Vagina (tissue), 2 donors: ENCODE measurements at regions not wholly inside any gene's neighbourhood (a gene's known extent, or its start where the extent isn't known, plus 50 kb on each side); places are given as distances from the start of the nearest gene placed in this dataset.

Experiments used
- DNase-seq, 2 donors: peaks; one replicate each; pipeline ENCODE4 v3.0.0-alpha.2; 2017; ENCODE audit errors: extremely low spot score in 2 of 2
- H3K27ac ChIP-seq: fragments of 200-600 bp; sonication (generic); one replicate; pipeline ENCODE4 v1.5.1; 2019
- H3K27me3 ChIP-seq: fragments of 200-600 bp; sonication (generic); one replicate; pipeline ENCODE4 v1.5.1; 2019
- H3K36me3 ChIP-seq, 2 donors: fragments of 200-600 bp; sonication (generic); one replicate each; pipeline ENCODE4 v1.5.1; 2017 to 2019
- H3K4me1 ChIP-seq: fragments of 200-600 bp; sonication (generic); one replicate; pipeline ENCODE4 v1.5.1; 2019
- H3K4me3 ChIP-seq, 2 donors: fragments of 200-600 bp; sonication (generic); 1 replicate in 1 of 2; 2 replicates in 1 of 2; pipeline ENCODE4 v1.5.1; 2016 to 2019
- H3K9me3 ChIP-seq: fragments of 200-600 bp; sonication (generic); one replicate; pipeline ENCODE4 v1.5.1; 2019
- CTCF ChIP-seq, 3 experiments: fragments of 450-650 bp in 2 of 3; fragments of 200-600 bp in 1 of 3; sonication (generic) in 1 of 3; IDR thresholded peaks; one replicate each; pipeline ENCODE4 v1.5.1; 2017 to 2019; ENCODE audit warnings: antibody characterized with exemption in 3 of 3, mild to moderate bottlenecking in 2 of 3, moderate library complexity in 2 of 3
- POLR2A ChIP-seq, 2 donors: fragments of 450-650 bp; IDR thresholded peaks; one replicate each; pipeline ENCODE4 v1.6.1; 2017; ENCODE audit warnings: antibody characterized with exemption in 2 of 2, mild to moderate bottlenecking in 2 of 2, moderate library complexity in 2 of 2
- POLR2AphosphoS5 ChIP-seq, 2 donors: sonication (generic); formaldehyde crosslinking; IDR thresholded peaks; one replicate each; pipeline ENCODE4 v1.9.0; 2017; ENCODE audit warnings: antibody characterized with exemption in 2 of 2, mild to moderate bottlenecking in 2 of 2, low read depth in 1 of 2; ENCODE audit not compliant: insufficient read depth in 1 of 2
- intact Hi-C: fragments of 100-400 bp; cut with DNase I; formaldehyde crosslinking; loops from one replicate; pipeline ENCODE4 v1.15.1; 2023

- Histone ChIP-seq H3K27me3 (no peaks in the 10 kb centered on the region), H3K36me3 (no peaks in the 10 kb centered on the region), H3K4me1 (no peaks in the 10 kb centered on the region), H3K27ac (no peak overlapping the region), H3K9me3 (no peaks in the 10 kb centered on the region), H3K4me3 (no peak overlapping the region)
- intact Hi-C loops = no loop called here
- TF ChIP-seq POLR2AphosphoS5 (IDR thresholded peaks at IDR 0.05; ENCODE audit: insufficient read depth in 1 of 2, low read depth in 1 of 2) = no peak
- TF ChIP-seq CTCF (IDR thresholded peaks at IDR 0.05) = no peak
- TF ChIP-seq POLR2A (IDR thresholded peaks at IDR 0.05) = no peak
- DNase-seq = no peak
These were observed 379.5 kb downstream of the ZIC3 start for GRCh38 chrX:137945470-137945869.

- intact Hi-C loops = no loop called here
- TF ChIP-seq POLR2AphosphoS5 (IDR thresholded peaks at IDR 0.05; ENCODE audit: insufficient read depth in 1 of 2, low read depth in 1 of 2) (no peak), POLR2A (IDR thresholded peaks at IDR 0.05) (no peak), CTCF (IDR thresholded peaks at IDR 0.05) (no peak)
- Histone ChIP-seq H3K27ac (no peak overlapping the region), H3K4me3 (no peak overlapping the region), H3K27me3 (no peaks in the 10 kb centered on the region), H3K9me3 (no peaks in the 10 kb centered on the region), H3K36me3 (no peaks in the 10 kb centered on the region), H3K4me1 (no peaks in the 10 kb centered on the region)
- no peak for DNase-seq
These were observed 403.3 kb downstream of the ZIC3 start for GRCh38 chrX:137969191-137969590.

- DNase-seq = no peak
These were observed 416.7 kb downstream of the ZIC3 start for GRCh38 chrX:137982472-137983172.

DNA sequence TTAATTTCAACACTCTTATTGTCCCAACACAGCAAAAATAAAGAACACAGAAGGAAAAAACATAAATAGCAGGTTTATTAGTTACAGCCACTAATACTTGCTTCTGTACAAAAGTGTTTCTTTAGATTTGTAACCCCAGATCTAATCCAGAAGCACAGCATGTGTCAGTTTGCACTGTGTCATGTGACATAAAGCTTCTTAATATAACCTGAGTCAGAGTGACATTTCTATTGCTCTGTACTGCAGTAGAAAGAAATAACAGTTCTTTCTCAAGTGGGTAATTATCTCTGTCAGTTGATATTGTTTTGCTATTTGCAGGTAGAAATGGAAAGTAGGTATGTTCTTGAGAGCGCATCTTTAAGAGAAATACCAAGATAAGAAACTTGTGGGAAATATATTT, 422.5 kb downstream of the ZIC3 start:
- Histone ChIP-seq H3K4me1 (no peaks in the 10 kb centered on the region), H3K4me3 (no peak overlapping the region), H3K27ac (no peak overlapping the region), H3K9me3 (no peaks in the 10 kb centered on the region), H3K27me3 (no peaks in the 10 kb centered on the region), H3K36me3 (no peaks in the 10 kb centered on the region)
- no peak for DNase-seq
- no peak for TF ChIP-seq CTCF (IDR thresholded peaks at IDR 0.05)
- TF ChIP-seq POLR2AphosphoS5 (IDR thresholded peaks at IDR 0.05; ENCODE audit: insufficient read depth in 1 of 2, low read depth in 1 of 2) = no peak
- TF ChIP-seq POLR2A (IDR thresholded peaks at IDR 0.05) = no peak
- intact Hi-C loops = no loop called here

More at GRCh38 chrX:137982472-137983172, 416.7 kb downstream of the ZIC3 start:
- no peak for TF ChIP-seq POLR2A (IDR thresholded peaks at IDR 0.05)
- H3K27me3 ChIP-seq = no peaks in the 10 kb centered on the region
- H3K4me1 ChIP-seq = no peaks in the 10 kb centered on the region
- H3K27ac ChIP-seq = no peak overlapping the region
- H3K4me3 ChIP-seq = no peak overlapping the region
- intact Hi-C loops = no loop called here
- H3K36me3 ChIP-seq = no peaks in the 10 kb centered on the region
- H3K9me3 ChIP-seq = no peaks in the 10 kb centered on the region

GRCh38 chrX:137998619-137999018, 432.7 kb downstream of the ZIC3 start:
- Histone ChIP-seq H3K4me3 (no peak overlapping the region), H3K27ac (no peak overlapping the region), H3K27me3 (no peaks in the 10 kb centered on the region), H3K36me3 (no peaks in the 10 kb centered on the region), H3K4me1 (no peaks in the 10 kb centered on the region), H3K9me3 (no peaks in the 10 kb centered on the region)
- intact Hi-C loops = no loop called here
- DNase-seq = no peak
- no peak for TF ChIP-seq POLR2AphosphoS5 (IDR thresholded peaks at IDR 0.05; ENCODE audit: insufficient read depth in 1 of 2, low read depth in 1 of 2)
- TF ChIP-seq POLR2A (IDR thresholded peaks at IDR 0.05) = no peak
- TF ChIP-seq CTCF (IDR thresholded peaks at IDR 0.05) = no peak
